Endothelial cell of umbilical vein (primary cell): ENCODE measurements at regions not wholly inside any gene's neighbourhood (a gene's known extent, or its start where the extent isn't known, plus 50 kb on each side); places are given as distances from the start of the nearest gene placed in this dataset.

ENCODE experiments used
- CTCF ChIP-seq, 2 donors: IDR thresholded peaks; 1 replicate in 1 of 2; 2 replicates in 1 of 2; pipeline ENCODE4 v1.5.1; 2011; ENCODE audit warnings: low read length in 2 of 2, mild to moderate bottlenecking in 2 of 2, moderate library complexity in 2 of 2, control low read depth in 1 of 2, inconsistent platforms in 1 of 2, low read depth in 1 of 2; ENCODE audit not compliant: insufficient read depth in 1 of 2; ENCODE audit errors: extremely low read depth in 1 of 2
- MYC ChIP-seq: IDR thresholded peaks from one replicate; pipeline ENCODE4 v1.6.1; 2011; ENCODE audit warnings: mild to moderate bottlenecking, low read depth, low read length
- POLR2A ChIP-seq: IDR thresholded peaks from 2 replicates; pipeline ENCODE4 v1.6.1; 2012; ENCODE audit warnings: low read depth, mild to moderate bottlenecking, control low read depth, low read length

GRCh38 chr3:117534138-117534537 lies 824.6 kb downstream of the TUSC7 start:
- TF ChIP-seq CTCF (IDR thresholded peaks at IDR 0.05; ENCODE audit: extremely low read depth in 1 of 2, insufficient read depth in 1 of 2, low read depth in 1 of 2, low read length in 2 of 2) (no peak), MYC (no peak), POLR2A (no peak)
